ENCODE measurements at regions not wholly inside any gene's neighbourhood (a gene's known extent, or its start where the extent isn't known, plus 50 kb on each side); places are given as distances from the start of the nearest gene placed in this dataset.

GRCh38 chr18:25446972-25447371 is 95.0 kb upstream of the ZNF521 start:
- TF ChIP-seq GATA2 (IDR thresholded peaks at IDR 0.05; ENCODE audit: low read depth, low read length), result no peak
- TF ChIP-seq GATA3 (IDR thresholded peaks at IDR 0.05; ENCODE audit: low read depth, low read length), result no peak

Measured in SH-SY5Y (cell line).